BLaER1 (cell line): ENCODE measurements at regions not wholly inside any gene's neighbourhood (a gene's known extent, or its start where the extent isn't known, plus 50 kb on each side); places are given as distances from the start of the nearest gene placed in this dataset.

Source experiments
- H3K27ac ChIP-seq: shearing (Covaris generic); formaldehyde crosslinking; 2 replicates; pipeline ENCODE4 v1.8.1; 2022
- H3K27me3 ChIP-seq: shearing (Covaris generic); formaldehyde crosslinking; 2 replicates; pipeline ENCODE4 v1.8.1; 2022
- H3K36me3 ChIP-seq: shearing (Covaris generic); formaldehyde crosslinking; 2 replicates; pipeline ENCODE4 v1.8.1; 2022
- H3K4me1 ChIP-seq: shearing (Covaris generic); formaldehyde crosslinking; 2 replicates; pipeline ENCODE4 v1.8.1; 2022
- H3K4me2 ChIP-seq: shearing (Covaris generic); formaldehyde crosslinking; 2 replicates; pipeline ENCODE4 v1.8.1; 2022
- H3K4me3 ChIP-seq: shearing (Covaris generic); formaldehyde crosslinking; 2 replicates; pipeline ENCODE4 v1.8.1; 2022
- H3K9ac ChIP-seq: shearing (Covaris generic); formaldehyde crosslinking; 2 replicates; pipeline ENCODE4 v1.8.1; 2022
- H3K9me3 ChIP-seq: shearing (Covaris generic); formaldehyde crosslinking; 2 replicates; pipeline ENCODE4 v1.8.1; 2022
- H4K20me1 ChIP-seq: shearing (Covaris generic); formaldehyde crosslinking; 2 replicates; pipeline ENCODE4 v1.8.1; 2022
- Cebpa-rat ChIP-seq: shearing (Covaris generic); IDR thresholded peaks from 2 replicates; pipeline ENCODE4 v1.8.1; 2022

- H3K36me3 ChIP-seq = no peaks in the 10 kb centered on the region
- no peak for TF ChIP-seq Cebpa-rat
- H3K4me1 ChIP-seq = peaks cover 10% of the 10 kb centered on the region; the same call in 1 of the 2 replicates
- no peak overlapping the region for H3K9ac ChIP-seq
- no peak overlapping the region for H3K4me3 ChIP-seq
- H3K27ac ChIP-seq = no peak overlapping the region
- no peak overlapping the region for H3K4me2 ChIP-seq
- H4K20me1 ChIP-seq = no peaks in the 10 kb centered on the region
- no peaks in the 10 kb centered on the region for H3K9me3 ChIP-seq
- no peaks in the 10 kb centered on the region for H3K27me3 ChIP-seq
Measured at GRCh38 chr2:120401275-120402066, 55.5 kb downstream of the INHBB start.

DNA sequence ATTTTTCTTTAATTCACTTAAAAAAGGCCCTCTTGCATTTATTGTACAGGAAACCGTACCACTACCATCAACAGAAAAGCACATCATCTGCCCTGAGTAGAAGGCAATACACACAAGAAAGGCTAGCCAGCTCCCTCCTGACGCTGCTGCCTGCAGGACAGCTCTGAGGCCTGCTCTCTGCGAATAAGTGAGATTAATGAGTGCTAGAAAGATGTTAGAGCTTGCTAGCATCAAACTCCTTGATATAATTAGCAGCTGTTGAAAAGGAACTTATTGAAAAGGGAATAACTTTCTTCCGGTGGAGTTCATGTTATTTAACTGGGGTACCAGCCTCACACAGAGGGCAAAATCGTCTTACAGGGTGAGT lies 56.1 kb downstream of the INHBB start:
- Histone ChIP-seq H4K20me1 (no peaks in the 10 kb centered on the region), H3K27me3 (no peaks in the 10 kb centered on the region), H3K4me3 (no peak overlapping the region), H3K9me3 (no peaks in the 10 kb centered on the region), H3K27ac (no peak overlapping the region), H3K36me3 (no peaks in the 10 kb centered on the region), H3K4me1 (peaks cover 10% of the 10 kb centered on the region; the same call in 1 of the 2 replicates), H3K4me2 (no peak overlapping the region), H3K9ac (no peak overlapping the region)
- TF ChIP-seq Cebpa-rat = no peak

DNA sequence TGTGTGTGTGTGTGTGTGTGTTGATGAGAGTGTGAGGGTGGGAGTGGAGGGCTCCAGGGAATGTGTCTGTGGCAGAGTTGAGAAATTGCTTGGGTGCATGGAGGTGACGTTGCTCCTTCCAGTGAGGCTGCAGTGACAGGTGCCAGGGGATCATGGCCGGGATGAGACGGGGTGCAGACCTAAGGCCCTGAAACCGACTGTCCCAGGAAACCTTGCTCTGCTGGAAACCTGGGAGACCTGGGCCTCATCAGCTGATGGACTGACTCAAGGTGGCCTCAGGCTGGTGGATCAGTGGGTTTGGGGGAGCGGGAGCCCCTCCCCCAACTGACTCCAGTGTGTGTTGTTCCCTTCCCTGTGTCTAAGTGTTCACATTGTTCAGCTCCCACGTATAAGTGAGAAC lies 56.6 kb downstream of the INHBB start:
- Histone ChIP-seq H3K4me2 (no peak overlapping the region), H3K9ac (no peak overlapping the region), H4K20me1 (no peaks in the 10 kb centered on the region), H3K9me3 (no peaks in the 10 kb centered on the region), H3K4me3 (no peak overlapping the region), H3K27ac (no peak overlapping the region), H3K27me3 (no peaks in the 10 kb centered on the region), H3K36me3 (no peaks in the 10 kb centered on the region), H3K4me1 (peaks cover 10% of the 10 kb centered on the region; the same call in 1 of the 2 replicates)
- no peak for TF ChIP-seq Cebpa-rat

DNA sequence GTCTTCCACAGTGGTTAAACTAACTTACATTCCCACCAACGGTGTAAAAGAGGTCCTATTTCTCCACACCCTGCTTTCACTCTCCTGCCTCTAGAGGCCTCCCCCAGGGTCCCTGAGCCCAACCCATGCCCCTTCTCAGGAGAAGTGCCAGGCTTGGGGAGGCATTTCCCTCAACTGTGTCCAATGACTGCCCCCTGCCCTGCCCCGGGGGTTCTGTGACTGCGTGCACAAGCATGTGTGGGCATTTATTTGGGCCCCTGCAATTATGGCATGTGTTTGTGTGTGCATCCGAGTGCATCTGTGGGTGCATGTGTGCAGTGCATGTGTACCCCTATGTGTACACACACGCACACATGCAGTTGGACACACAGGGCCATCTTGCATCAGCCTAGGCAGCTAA lies 57.3 kb downstream of the INHBB start:
- Histone ChIP-seq H3K9me3 (no peaks in the 10 kb centered on the region), H3K27me3 (no peaks in the 10 kb centered on the region), H4K20me1 (no peaks in the 10 kb centered on the region), H3K4me2 (no peak overlapping the region), H3K27ac (no peak overlapping the region), H3K4me3 (no peak overlapping the region), H3K36me3 (no peaks in the 10 kb centered on the region), H3K4me1 (peaks cover 10% of the 10 kb centered on the region; the same call in 1 of the 2 replicates), H3K9ac (no peak overlapping the region)
- TF ChIP-seq Cebpa-rat = no peak

- no peak overlapping the region for H3K4me3 ChIP-seq
- no peak overlapping the region for H3K4me2 ChIP-seq
- H3K4me1 ChIP-seq = peaks cover 10% of the 10 kb centered on the region; the same call in 1 of the 2 replicates
- no peak overlapping the region for H3K27ac ChIP-seq
- peaks cover 3% of the 10 kb centered on the region; the same call in 1 of the 2 replicates for H3K9me3 ChIP-seq
- no peaks in the 10 kb centered on the region for H3K36me3 ChIP-seq
- no peaks in the 10 kb centered on the region for H4K20me1 ChIP-seq
- no peak for TF ChIP-seq Cebpa-rat
- H3K9ac ChIP-seq = no peak overlapping the region
- H3K27me3 ChIP-seq = no peaks in the 10 kb centered on the region
Measured at GRCh38 chr2:120403676-120404075, 57.7 kb downstream of the INHBB start.

- no peak overlapping the region for H3K9ac ChIP-seq
- H3K4me3 ChIP-seq = no peak overlapping the region
- peaks cover 8% of the 10 kb centered on the region; the same call in 1 of the 2 replicates for H3K9me3 ChIP-seq
- H3K4me1 ChIP-seq = peaks cover 10% of the 10 kb centered on the region; the same call in 1 of the 2 replicates
- no peaks in the 10 kb centered on the region for H4K20me1 ChIP-seq
- H3K4me2 ChIP-seq = no peak overlapping the region
- TF ChIP-seq Cebpa-rat = no peak
- H3K36me3 ChIP-seq = no peaks in the 10 kb centered on the region
- H3K27me3 ChIP-seq = no peaks in the 10 kb centered on the region
- no peak overlapping the region for H3K27ac ChIP-seq
Measured at GRCh38 chr2:120404274-120404673, 58.3 kb downstream of the INHBB start.

DNA sequence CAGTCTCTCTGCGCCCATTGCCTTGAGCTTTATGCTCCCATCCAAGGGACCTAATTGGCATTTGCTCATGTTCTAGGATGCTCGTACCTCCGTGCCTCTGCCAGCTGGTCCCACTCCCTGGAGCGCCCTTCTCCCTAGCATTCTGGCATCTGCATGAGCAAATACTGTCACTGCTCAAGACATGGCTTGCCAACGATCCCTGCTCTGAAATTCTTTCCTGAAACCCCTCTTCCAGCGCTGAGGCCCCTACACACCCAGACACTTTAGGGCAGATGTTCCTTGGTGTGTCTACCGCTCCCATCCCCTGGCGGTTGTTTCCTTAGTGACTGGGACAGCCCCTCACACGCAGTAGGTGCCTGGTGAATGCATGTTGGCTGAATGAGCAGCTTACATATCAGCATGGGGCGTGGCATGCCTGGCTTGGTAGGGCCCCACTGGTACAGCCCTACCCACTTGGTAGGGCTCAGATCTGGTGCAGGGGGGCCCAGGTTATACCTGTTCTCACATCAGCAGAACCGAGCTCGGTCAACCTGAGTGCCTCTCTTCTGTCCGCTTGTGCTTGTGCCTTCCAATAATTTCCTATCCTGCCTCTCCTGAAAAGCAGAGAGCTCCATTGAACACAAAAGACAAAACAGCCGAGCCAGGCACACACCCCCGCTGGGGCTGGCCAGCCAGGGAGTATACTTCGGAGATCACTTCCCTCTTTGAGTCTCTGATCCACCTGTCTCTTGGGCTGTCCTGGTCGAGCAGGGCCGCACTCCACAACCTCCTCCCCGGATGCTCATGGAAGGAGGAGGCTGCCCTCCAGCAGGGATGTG lies 59.2 kb downstream of the INHBB start:
- no peak overlapping the region for H3K4me3 ChIP-seq
- no peaks in the 10 kb centered on the region for H3K27me3 ChIP-seq
- H3K9me3 ChIP-seq = peaks cover 17% of the 10 kb centered on the region
- no peaks in the 10 kb centered on the region for H3K36me3 ChIP-seq
- H4K20me1 ChIP-seq = no peaks in the 10 kb centered on the region
- peaks cover 9% of the 10 kb centered on the region; the same call in 1 of the 2 replicates for H3K4me1 ChIP-seq
- H3K27ac ChIP-seq = no peak overlapping the region
- no peak overlapping the region for H3K4me2 ChIP-seq
- TF ChIP-seq Cebpa-rat = no peak
- no peak overlapping the region for H3K9ac ChIP-seq

DNA sequence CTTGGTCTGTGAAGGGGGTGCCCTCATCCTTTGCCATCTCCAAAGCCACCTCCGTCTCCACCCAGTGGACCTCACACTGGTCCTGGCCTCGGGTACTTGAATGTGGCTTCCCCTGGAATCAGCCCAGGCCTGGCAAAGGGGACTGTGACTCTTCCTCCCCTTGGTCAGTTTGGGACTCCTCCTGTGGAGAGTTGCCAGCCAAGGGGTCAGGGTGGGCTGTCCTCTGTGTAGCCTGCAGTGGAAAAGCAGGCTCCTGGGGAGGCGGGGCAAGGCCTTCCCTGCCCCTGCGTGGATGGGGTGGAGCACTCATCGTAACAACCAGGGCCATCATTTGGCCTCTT lies 59.8 kb downstream of the INHBB start:
- H3K9ac ChIP-seq = no peak overlapping the region
- no peaks in the 10 kb centered on the region for H3K36me3 ChIP-seq
- H3K4me2 ChIP-seq = no peak overlapping the region
- H3K4me1 ChIP-seq = peaks cover 3% of the 10 kb centered on the region; the same call in 1 of the 2 replicates
- no peak for TF ChIP-seq Cebpa-rat
- H3K27me3 ChIP-seq = no peaks in the 10 kb centered on the region
- no peak overlapping the region for H3K27ac ChIP-seq
- no peaks in the 10 kb centered on the region for H4K20me1 ChIP-seq
- no peak overlapping the region for H3K4me3 ChIP-seq
- peaks cover 22% of the 10 kb centered on the region for H3K9me3 ChIP-seq

- H3K27me3 ChIP-seq = no peaks in the 10 kb centered on the region
- no peaks in the 10 kb centered on the region for H3K36me3 ChIP-seq
- H3K4me1 ChIP-seq = no peaks in the 10 kb centered on the region
- no peaks in the 10 kb centered on the region for H4K20me1 ChIP-seq
- peaks cover 23% of the 10 kb centered on the region for H3K9me3 ChIP-seq
- H3K4me2 ChIP-seq = no peak overlapping the region
- no peak overlapping the region for H3K27ac ChIP-seq
- H3K9ac ChIP-seq = no peak overlapping the region
- TF ChIP-seq Cebpa-rat = no peak
- no peak overlapping the region for H3K4me3 ChIP-seq
Measured at GRCh38 chr2:120406566-120406965, 60.6 kb downstream of the INHBB start.

- Histone ChIP-seq H4K20me1 (no peaks in the 10 kb centered on the region), H3K27ac (no peak overlapping the region), H3K9ac (no peak overlapping the region), H3K4me3 (no peak overlapping the region), H3K4me1 (no peaks in the 10 kb centered on the region), H3K4me2 (no peak overlapping the region), H3K27me3 (no peaks in the 10 kb centered on the region), H3K9me3 (peaks cover 27% of the 10 kb centered on the region), H3K36me3 (no peaks in the 10 kb centered on the region)
- TF ChIP-seq Cebpa-rat = no peak
Measured at GRCh38 chr2:120410487-120410886, 64.6 kb downstream of the INHBB start.
